HL-60 (cell line): ENCODE measurements at regions not wholly inside any gene's neighbourhood (a gene's known extent, or its start where the extent isn't known, plus 50 kb on each side); places are given as distances from the start of the nearest gene placed in this dataset.

Experiments
- CTCF ChIP-seq: IDR thresholded peaks from one replicate; pipeline ENCODE4 v1.5.1; 2011; ENCODE audit warnings: low read length, control low read depth, inconsistent platforms; ENCODE audit not compliant: insufficient read depth
- SPI1 ChIP-seq: IDR thresholded peaks from 2 replicates; pipeline ENCODE4 v1.6.1; 2012; ENCODE audit warnings: low read depth, mild to moderate bottlenecking, borderline replicate concordance

- no peak for TF ChIP-seq CTCF
- no peak for TF ChIP-seq SPI1
These were observed 224.8 kb downstream of the FGFR2 start for GRCh38 chr10:121373411-121373810.
